ENCODE measurements at regions not wholly inside any gene's neighbourhood (a gene's known extent, or its start where the extent isn't known, plus 50 kb on each side); places are given as distances from the start of the nearest gene placed in this dataset.
"Not testable (repeated sequence)": the region's sequence is repeated elsewhere in the genome, so short reads cannot be mapped to it uniquely, and the experiment has no call there.

DNA sequence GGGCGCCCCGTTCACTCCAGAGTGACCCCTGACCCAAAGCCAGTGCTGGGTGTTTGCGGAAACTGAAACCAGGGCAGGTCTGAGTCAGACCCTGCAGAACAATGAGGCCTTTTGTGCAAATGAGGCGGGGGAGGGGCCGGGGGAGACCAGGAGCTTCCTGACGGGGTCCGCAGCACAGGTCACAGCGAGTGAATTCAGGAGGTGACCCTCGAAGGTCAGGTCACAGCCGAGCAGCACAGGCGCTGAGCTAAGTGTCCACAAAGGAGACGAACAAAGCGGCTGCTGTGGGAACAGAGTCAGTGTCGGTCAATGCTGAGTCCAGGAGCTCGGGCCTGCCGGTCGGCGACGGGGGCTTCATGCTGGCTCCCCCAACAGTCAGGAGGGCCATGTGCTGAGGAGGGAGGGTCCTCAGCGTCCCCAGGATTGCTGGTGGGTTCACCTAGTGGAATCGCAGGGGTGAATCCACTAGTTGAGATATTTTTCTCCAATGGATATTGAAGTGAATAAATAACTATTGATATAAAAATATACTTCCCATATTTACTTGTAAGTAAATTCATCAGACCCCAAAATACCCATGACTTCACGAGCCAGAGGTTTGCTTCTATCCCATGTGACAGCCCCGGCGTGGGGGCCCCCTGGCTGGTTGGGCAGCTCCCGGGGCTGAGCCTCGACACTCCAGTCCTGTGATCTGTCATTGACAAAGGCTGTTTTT, 188.4 kb upstream of the SULF2 start:
- no peaks in the 10 kb centered on the region for H3K27me3 ChIP-seq
- no peaks in the 10 kb centered on the region for H3K36me3 ChIP-seq
- H3K4me3 ChIP-seq, result no peak overlapping the region
- 34 to 41% methylated on average over 26 of the region's 26 CpGs for WGBS, 2 donors
- TF ChIP-seq, protein P1, sequence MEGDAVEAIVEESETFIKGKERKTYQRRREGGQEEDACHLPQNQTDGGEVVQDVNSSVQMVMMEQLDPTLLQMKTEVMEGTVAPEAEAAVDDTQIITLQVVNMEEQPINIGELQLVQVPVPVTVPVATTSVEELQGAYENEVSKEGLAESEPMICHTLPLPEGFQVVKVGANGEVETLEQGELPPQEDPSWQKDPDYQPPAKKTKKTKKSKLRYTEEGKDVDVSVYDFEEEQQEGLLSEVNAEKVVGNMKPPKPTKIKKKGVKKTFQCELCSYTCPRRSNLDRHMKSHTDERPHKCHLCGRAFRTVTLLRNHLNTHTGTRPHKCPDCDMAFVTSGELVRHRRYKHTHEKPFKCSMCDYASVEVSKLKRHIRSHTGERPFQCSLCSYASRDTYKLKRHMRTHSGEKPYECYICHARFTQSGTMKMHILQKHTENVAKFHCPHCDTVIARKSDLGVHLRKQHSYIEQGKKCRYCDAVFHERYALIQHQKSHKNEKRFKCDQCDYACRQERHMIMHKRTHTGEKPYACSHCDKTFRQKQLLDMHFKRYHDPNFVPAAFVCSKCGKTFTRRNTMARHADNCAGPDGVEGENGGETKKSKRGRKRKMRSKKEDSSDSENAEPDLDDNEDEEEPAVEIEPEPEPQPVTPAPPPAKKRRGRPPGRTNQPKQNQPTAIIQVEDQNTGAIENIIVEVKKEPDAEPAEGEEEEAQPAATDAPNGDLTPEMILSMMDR (IDR thresholded peaks at IDR 0.05), result no peak
- no peaks in the 10 kb centered on the region for H3K9me3 ChIP-seq
- FAIRE-seq (no peak), ATAC-seq (peak; percentile 35 to 56 (median 46)), DNase-seq (peak in 1 of 6 donors; percentile 15)
- H3K4me1 ChIP-seq, result no peaks in the 10 kb centered on the region
- intact Hi-C loops (cut with DNase I), result no loop called here
- no peak overlapping the region for H3K27ac ChIP-seq

DNA sequence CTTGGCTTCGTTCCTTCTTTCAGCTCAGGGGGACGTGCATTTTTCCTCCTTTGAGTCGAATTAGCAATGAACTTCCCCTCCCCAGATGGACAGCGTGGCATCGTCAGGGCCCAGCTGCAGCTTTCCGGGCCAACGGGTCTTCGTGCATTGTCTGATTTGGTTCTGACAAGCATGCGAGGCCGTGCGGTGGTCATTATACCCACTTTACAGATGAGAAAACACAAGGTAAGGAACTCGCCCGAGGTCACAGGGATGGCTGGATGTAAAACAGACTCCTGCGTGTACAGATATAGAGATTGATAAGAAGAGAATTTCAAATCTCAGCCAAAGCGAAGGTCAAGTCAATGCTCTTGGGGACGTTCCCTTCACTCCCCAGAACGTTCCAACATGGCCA, 187.6 kb upstream of the SULF2 start:
- TF ChIP-seq, protein P1 (IDR thresholded peaks at IDR 0.05), result no peak
- Histone ChIP-seq H3K4me1 (no peaks in the 10 kb centered on the region), H3K27ac (peak overlapping the region in 1 of 4 donors; percentile 17), H3K4me3 (no peak overlapping the region), H3K27me3 (no peaks in the 10 kb centered on the region), H3K36me3 (no peaks in the 10 kb centered on the region), H3K9me3 (no peaks in the 10 kb centered on the region)
- FAIRE-seq, result no peak
- 63 to 68% methylated on average over 17 of the region's 17 CpGs for WGBS, 2 donors
- intact Hi-C loops (cut with DNase I), result no loop called here
- ATAC-seq, result no peak
- no peak for DNase-seq

DNA sequence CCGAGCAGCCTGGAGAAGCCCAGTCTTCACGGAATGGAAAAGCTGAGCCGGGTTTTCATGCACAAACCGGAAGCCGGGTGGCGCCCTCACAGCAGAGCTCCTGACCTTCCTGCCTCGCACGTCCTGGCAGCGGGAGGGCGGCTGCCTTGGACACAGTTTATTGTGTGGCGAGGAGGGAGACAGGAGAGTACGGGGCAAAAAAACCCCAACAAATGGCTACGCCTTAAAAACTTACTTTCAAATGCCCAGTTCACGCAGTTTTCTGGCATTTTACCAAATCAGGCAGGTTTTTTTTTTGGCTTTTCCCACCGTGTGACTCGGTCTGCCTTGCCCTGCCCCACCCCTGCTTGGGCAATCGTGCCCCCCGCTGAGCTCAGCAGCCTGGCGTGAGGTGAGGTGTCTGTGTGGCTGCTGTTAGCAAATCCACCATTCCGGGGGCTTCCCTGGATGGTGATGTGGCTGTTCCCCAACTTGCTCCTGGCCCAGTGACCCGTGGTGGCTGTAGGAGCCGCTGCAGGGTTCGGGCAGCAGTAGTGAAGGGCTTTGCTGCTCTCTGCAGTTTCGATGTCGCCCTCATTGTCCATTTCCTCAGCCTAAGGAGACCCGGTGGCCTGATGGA, 187.1 kb upstream of the SULF2 start:
- WGBS, 2 donors, result 23 to 26% methylated on average over 26 of the region's 26 CpGs
- FAIRE-seq; intact Hi-C loops (cut with DNase I); H3K4me3 ChIP-seq; H3K4me1 ChIP-seq; H3K36me3 ChIP-seq; H3K9me3 ChIP-seq; H3K27me3 ChIP-seq: not testable (repeated sequence)
- peak overlapping the region in 2 of 4 donors; percentile 22 to 27 for H3K27ac ChIP-seq
- DNase-seq, result peak in 1 of 6 donors; percentile 27
- peak; percentile 64 to 82 (median 74) for ATAC-seq
- TF ChIP-seq, protein P1 (IDR thresholded peaks at IDR 0.05), result peak in 1 of 4 donors; percentile 7

DNA sequence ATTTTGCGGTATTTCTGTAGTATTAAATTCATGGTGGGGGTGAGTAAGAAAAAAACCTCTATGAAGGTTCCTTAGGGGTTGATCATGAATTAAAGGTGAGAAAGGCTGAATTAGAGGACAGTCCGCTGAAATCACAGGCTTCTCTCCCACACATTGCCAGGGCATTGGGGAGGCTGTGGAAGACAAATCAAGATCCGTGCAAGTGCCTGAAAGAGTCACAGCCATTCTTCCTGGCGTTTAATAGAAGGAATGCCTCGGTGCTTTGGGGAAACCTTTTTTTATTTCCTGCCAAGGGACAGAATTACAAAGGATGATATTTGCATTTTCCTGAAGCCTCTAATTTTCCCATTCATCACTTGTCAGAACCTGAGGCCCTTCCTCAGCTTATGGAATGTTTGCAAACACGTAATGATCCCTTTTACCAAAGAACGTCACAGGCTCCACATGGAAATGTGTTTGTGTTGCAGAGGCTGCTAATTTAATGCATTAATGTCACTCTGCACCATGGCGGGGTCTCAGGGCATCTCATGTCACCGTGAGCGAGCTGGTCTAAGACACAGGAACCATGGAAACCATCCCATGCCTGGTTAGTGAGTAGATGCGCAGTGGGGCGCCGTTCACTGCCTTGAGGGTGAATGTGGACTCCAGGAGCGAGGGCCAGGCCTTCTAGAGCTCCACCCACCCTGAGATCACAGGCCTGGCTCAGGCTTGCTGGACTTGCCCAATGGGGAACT, 185.9 kb upstream of the SULF2 start:
- no peak for ATAC-seq
- intact Hi-C loops (cut with DNase I), result no loop called here
- H3K36me3 ChIP-seq, result no peaks in the 10 kb centered on the region
- no peak for DNase-seq
- no peak for FAIRE-seq
- TF ChIP-seq, protein P1 (IDR thresholded peaks at IDR 0.05), result no peak
- H3K9me3 ChIP-seq, result no peaks in the 10 kb centered on the region
- no peak overlapping the region for H3K4me3 ChIP-seq
- H3K4me1 ChIP-seq, result no peaks in the 10 kb centered on the region
- 70 to 83% methylated on average over 14 of the region's 14 CpGs for WGBS, 2 donors
- no peak overlapping the region for H3K27ac ChIP-seq
- no peaks in the 10 kb centered on the region for H3K27me3 ChIP-seq
